GM10248 (cell line): ENCODE measurements at regions not wholly inside any gene's neighbourhood (a gene's known extent, or its start where the extent isn't known, plus 50 kb on each side); places are given as distances from the start of the nearest gene placed in this dataset.

Experiments
- CTCF ChIA-PET: fragments of 300-600 bp; sonication (Branson Sonifier 250); formaldehyde crosslinking; extraction: SDS; loops from one replicate; lab custom pipeline; 2021; ENCODE audit warnings: antibody characterized with exemption; lab: Yijun Ruan, JAX
- POLR2A ChIA-PET: fragments of 350-650 bp; sonication (Branson Sonifier 250); formaldehyde crosslinking; extraction: SDS; loops from one replicate; lab custom pipeline; 2020; ENCODE audit warnings: antibody characterized with exemption; lab: Yijun Ruan, JAX
- DNase-seq: peaks from one replicate; pipeline ENCODE4 v3.0.0; 2012; ENCODE audit errors: extremely low spot score
- CTCF ChIP-seq: IDR thresholded peaks from 2 replicates; pipeline ENCODE4 v1.5.1; 2012; ENCODE audit warnings: mild to moderate bottlenecking, low read depth; ENCODE audit errors: extremely low read depth, missing control alignments, control extremely low read depth

GRCh38 chr17:70320673-70321345, 151.5 kb downstream of the KCNJ2 start:
- no peak for DNase-seq
- ChIA-PET POLR2A (no interaction called here), CTCF (interaction anchor here (0.7 to 1.2 kb wide), 2 partner anchors 17 to 712 kb away, joined by 3 read pairs; no protein-coding TSS in a partner anchor)
- no peak for TF ChIP-seq CTCF

GRCh38 chr17:70321352-70321751, 152.0 kb downstream of the KCNJ2 start:
- CTCF ChIA-PET: interaction anchor here (0.7 kb wide), 1 partner anchor 712 kb away, joined by 3 read pairs; no protein-coding TSS in a partner anchor
- POLR2A ChIA-PET: no interaction called here
- no peak for DNase-seq
- TF ChIP-seq CTCF: no peak

GRCh38 chr17:70323269-70323668, 153.9 kb downstream of the KCNJ2 start:
- ChIA-PET CTCF (interaction anchor here (0.7 to 1.8 kb wide), 3 partner anchors 8 to 17 kb away, joined by 3 to 4 read pairs (median 3); no protein-coding TSS in a partner anchor), POLR2A (no interaction called here)
- no peak for TF ChIP-seq CTCF
- DNase-seq: no peak

GRCh38 chr17:70324031-70324430, 154.7 kb downstream of the KCNJ2 start:
- POLR2A ChIA-PET: no interaction called here
- TF ChIP-seq CTCF: no peak
- CTCF ChIA-PET: interaction anchor here (1.2 to 1.8 kb wide), 2 partner anchors 11 to 16 kb away, joined by 3 to 4 read pairs; no protein-coding TSS in a partner anchor
- DNase-seq: no peak

GRCh38 chr17:70327279-70327678, 157.9 kb downstream of the KCNJ2 start:
- POLR2A ChIA-PET: no interaction called here
- CTCF ChIA-PET: no interaction called here
- no peak for TF ChIP-seq CTCF
- DNase-seq: no peak

GRCh38 chr17:70327723-70328122, 158.4 kb downstream of the KCNJ2 start:
- ChIA-PET CTCF (no interaction called here), POLR2A (no interaction called here)
- no peak for TF ChIP-seq CTCF
- DNase-seq: no peak
